ENCODE measurements at regions not wholly inside any gene's neighbourhood (a gene's known extent, or its start where the extent isn't known, plus 50 kb on each side); places are given as distances from the start of the nearest gene placed in this dataset.
"Not testable (repeated sequence)": the region's sequence is repeated elsewhere in the genome, so short reads cannot be mapped to it uniquely, and the experiment has no call there.

DNA sequence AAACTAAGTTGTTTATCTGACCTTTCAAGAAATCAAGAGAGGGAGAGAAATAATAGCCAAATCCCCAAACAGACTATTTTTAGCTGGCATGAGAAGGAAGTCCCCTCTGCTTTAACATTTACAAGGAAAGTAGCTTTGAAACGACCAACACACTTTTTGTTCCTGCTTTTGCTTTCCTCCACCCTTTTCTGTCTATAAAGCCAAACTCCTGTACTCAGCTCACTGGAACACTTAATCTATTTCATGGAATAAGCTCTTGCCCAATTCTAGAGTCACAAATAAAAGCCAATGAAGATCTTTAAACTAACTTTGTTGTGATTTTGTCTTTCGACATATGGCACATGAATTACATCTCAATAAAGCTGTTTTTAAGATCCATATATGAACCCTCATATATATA, 86.8 kb upstream of the CCDC71L start:
- DNase-seq (ENCODE audit: extremely low read depth in 1 of 2, low read depth in 1 of 2) = no peak

DNA sequence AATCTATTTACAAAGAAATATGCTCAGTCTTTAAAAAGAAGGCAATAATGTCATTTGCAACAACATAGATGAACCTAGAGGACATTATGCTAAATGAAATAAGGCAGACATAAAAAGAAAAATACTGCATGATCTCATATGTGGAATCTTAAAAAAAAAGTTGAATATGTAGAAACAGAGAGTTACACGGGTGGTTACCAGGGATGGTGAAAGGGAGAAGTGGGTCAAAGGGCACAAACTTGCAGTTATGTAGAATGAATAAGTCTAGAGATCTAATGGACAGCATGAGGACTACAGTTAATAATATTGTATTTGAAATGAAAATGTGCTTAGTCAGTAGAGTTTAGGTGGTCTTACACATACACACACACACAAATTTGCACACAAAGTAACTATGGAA, 88.2 kb upstream of the CCDC71L start:
- DNase-seq (ENCODE audit: extremely low read depth in 1 of 2, low read depth in 1 of 2) = no peak

DNA sequence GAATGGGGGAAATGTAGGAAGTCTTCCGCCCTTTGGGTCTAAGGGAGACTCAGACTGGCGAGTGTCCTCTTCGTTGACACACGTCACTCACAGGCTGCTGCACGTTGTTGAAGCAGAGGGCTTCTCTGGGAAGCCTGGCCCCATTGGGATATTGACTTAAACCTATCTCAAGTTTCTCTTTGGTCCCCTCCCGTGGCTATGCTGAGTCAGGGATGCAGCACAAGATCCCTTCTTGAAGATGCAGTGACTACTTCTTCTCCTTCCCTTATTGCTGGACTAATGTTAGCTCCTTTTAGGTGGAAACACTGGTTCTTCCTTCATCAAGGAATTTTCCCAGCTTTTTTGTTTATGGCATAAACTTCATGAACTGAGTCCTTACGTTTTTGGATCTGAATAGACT, 89.8 kb upstream of the CCDC71L start:
- no peak for DNase-seq (ENCODE audit: extremely low read depth in 1 of 2, low read depth in 1 of 2)

DNA sequence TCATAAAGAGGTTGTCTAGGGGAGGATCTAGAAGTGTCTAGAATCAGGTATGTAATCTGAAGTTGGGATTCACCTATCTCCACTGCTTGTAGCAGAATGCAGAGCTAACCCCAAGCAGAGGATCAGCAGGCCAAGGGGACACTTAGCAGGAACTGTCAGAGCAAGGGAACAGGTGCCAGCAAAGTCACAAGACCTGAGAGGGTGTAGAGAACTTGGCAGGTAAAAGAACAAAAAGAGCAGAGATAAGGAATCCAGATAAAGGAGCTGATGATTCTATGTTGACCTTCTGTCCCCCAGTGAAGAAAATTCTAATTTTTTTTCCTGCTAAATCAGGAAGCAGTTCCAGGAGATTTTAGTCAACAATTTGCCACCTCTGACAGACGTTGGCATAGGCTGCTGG, 91.4 kb upstream of the CCDC71L start:
- no peak for DNase-seq (ENCODE audit: extremely low read depth in 1 of 2, low read depth in 1 of 2)

DNA sequence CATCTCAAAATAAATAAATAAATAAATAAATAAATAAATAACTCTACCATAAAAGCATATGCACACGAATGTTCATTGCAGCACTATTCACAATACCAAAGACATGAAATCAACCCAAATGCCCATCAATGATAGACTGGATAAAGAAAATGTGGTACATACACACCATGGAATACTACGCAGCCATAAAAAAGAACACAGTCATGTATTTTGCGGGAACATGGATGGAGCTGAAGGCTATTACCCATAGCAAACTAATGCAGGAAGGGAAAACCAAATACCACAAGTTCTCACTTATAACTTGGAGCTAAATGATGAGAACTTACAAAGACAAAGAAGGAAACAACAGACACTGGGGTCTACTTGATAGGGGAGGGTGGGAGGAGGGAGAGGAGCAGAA, 94.1 kb upstream of the CCDC71L start:
- DNase-seq (ENCODE audit: extremely low read depth in 1 of 2, low read depth in 1 of 2) = not testable (repeated sequence)

DNA sequence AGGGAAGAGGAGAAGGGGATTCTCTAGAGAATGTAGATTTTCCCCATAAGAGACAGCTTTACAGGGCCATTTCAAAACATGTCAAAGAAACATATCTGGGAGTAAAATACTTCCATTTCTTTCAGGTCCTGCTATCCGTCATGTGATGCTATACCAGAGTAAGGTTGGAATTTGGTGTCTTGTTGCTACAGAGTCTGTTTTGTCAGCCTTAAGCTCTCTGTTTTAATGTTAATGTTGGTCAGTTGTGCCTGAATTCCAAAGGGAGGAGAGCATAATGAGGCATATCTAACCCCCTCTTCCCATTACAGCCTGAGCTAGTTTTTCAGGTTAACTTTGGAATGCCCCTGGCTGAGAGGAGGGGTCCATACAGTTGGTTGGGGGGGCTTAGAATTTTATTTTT, 94.7 kb upstream of the CCDC71L start:
- no peak for DNase-seq (ENCODE audit: extremely low read depth in 1 of 2, low read depth in 1 of 2)

DNA sequence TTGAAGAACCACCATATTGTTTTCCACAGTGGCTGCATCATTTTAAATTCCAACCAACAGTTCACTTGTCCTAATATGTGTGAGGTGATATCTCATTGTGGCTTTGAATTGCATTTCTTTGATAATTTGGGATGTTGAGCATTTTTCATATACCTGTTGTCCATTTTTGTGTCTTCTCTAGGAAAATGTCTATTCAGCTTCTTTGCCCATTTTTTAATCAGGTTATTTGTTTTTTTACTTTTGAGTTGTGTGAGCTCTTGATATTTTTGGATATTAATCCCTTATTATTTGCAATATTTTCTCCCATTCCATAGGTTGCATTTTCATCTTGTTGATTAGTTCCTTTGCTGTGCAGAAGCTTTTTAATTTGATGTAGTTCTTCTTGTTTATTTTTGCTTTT, 95.1 kb upstream of the CCDC71L start:
- DNase-seq (ENCODE audit: extremely low read depth in 1 of 2, low read depth in 1 of 2) = no peak

GRCh38 chr7:106756884-106757283, 95.9 kb upstream of the CCDC71L start:
- DNase-seq (ENCODE audit: extremely low read depth in 1 of 2, low read depth in 1 of 2) = no peak

DNA sequence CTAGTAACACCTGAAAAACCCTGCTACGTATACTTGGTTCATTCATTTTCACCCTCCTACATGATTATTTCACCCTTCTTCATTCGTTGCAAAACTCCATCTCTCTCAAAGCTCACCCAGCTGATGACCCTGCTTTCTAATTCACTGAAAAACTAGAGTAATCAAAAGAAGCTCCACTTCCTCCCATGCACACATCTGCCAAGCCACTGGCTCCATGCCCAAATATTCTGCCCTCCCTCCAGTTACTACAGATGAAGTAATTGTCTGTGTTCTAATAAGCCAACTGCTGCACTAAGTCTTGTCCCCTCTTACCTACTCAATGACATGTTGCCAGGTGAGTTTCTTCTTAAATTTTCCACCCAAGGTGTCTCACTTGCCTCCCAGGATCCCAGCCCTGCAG, 96.9 kb upstream of the CCDC71L start:
- no peak for DNase-seq (ENCODE audit: extremely low read depth in 1 of 2, low read depth in 1 of 2)

- not testable (repeated sequence) for DNase-seq (ENCODE audit: extremely low read depth in 1 of 2, low read depth in 1 of 2)
These were observed 101.9 kb upstream of the CCDC71L start for GRCh38 chr7:106762845-106763244.

DNA sequence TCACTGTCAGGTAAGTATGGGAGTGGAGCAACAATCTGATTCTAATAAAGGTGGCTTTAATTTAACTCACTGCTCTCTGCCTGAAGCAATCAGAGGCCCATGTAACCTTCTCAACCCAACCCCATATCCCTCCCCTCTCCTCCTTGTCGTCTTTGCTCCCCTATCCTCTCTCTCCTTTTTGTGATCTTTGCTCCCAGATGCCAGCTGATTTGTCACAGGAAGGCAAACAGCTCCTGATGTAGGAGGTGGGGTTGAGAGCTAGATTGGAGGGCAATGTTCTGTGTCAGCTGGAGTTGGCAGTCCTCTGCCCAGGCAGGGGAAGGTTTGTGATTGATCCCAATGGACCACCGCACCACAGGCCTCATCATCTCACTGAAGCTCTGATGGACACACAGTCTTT, 101.4 kb upstream of the PIK3CG start:
- DNase-seq (ENCODE audit: extremely low read depth in 1 of 2, low read depth in 1 of 2) = no peak

DNA sequence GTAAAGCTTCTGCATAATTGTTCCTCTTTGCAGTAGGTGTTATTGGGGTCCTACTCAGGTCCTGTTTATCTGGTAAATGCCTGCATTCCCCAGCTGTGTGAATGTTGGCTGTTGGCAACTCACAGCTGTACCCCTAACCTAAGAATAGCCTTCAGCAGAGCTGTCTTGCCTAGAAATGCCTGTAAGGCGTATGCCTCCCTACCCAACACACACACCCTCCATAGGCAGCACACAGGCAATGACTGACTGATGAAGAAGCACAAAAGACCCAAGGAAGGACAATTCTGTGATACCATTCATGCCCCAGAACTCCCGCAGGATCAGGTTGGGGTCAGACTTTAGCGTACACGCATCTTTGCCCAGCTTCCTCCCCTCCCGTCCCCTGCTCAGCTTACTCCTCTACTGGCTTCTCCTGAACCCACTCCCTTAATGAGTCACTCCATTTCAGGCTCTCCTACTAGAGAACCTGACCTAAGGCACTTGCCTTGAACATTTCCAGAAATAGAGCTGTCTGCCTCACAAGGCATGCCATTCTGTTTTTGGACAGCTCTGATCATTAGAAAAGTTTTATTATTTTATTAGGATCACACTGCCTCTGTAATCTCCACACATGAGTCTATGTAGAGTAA, 99.2 kb upstream of the PIK3CG start:
- DNase-seq (ENCODE audit: extremely low read depth in 1 of 2, low read depth in 1 of 2) = no peak

GRCh38 chr7:106766551-106766950, 98.5 kb upstream of the PIK3CG start:
- no peak for DNase-seq (ENCODE audit: extremely low read depth in 1 of 2, low read depth in 1 of 2)

- DNase-seq (ENCODE audit: extremely low read depth in 1 of 2, low read depth in 1 of 2) = no peak
These were observed 98.0 kb upstream of the PIK3CG start for GRCh38 chr7:106767078-106767477.

- no peak for DNase-seq (ENCODE audit: extremely low read depth in 1 of 2, low read depth in 1 of 2)
These were observed 97.4 kb upstream of the PIK3CG start for GRCh38 chr7:106767498-106768323.

DNA sequence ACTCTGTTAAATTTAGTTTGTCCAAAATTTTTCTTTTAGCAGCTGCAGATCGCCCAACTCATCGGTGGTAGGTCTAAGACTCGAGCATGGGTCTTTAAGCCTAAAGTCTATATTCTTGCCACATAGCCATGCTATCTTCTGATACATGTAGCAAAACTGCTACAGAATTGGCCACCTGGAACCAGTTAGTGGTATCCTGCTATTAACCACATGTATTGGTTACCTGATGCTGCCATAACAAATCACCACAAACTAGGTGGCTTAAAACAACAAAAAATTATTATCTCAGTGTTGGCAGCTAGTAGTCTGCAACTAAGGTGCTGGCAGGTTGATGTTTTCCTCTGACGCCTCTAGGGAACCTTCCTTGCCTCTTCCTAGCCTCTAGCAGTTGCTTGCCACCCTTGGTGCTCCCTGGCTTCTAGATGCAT, 96.7 kb upstream of the PIK3CG start:
- no peak for DNase-seq (ENCODE audit: extremely low read depth in 1 of 2, low read depth in 1 of 2)

DNA sequence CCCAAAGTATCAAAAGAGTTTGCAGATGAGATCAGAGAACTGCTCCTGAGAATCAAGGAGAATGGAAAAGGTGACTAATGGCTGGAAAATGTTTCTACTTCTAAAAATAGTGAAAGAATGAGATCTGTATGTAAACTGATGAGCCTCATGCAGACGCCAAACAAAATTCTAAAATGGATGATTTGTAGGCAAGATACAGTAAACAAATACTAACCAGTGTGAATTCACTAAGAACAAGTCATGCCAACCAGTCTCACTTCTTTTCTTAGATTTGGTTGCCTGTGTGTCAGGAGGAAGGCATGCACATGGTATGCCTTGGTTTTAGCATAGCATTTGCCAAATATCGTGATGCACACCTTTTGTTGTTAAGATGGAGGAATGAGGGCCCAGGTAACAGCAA, 94.9 kb upstream of the PIK3CG start:
- no peak for DNase-seq (ENCODE audit: extremely low read depth in 1 of 2, low read depth in 1 of 2)

GRCh38 chr7:106772655-106773108, 92.4 kb upstream of the PIK3CG start:
- DNase-seq (ENCODE audit: extremely low read depth in 1 of 2, low read depth in 1 of 2) = no peak

- DNase-seq (ENCODE audit: extremely low read depth in 1 of 2, low read depth in 1 of 2) = no peak
These were observed 91.9 kb upstream of the PIK3CG start for GRCh38 chr7:106773228-106773627.

- no peak for DNase-seq (ENCODE audit: extremely low read depth in 1 of 2, low read depth in 1 of 2)
These were observed 91.4 kb upstream of the PIK3CG start for GRCh38 chr7:106773721-106774120.

DNA sequence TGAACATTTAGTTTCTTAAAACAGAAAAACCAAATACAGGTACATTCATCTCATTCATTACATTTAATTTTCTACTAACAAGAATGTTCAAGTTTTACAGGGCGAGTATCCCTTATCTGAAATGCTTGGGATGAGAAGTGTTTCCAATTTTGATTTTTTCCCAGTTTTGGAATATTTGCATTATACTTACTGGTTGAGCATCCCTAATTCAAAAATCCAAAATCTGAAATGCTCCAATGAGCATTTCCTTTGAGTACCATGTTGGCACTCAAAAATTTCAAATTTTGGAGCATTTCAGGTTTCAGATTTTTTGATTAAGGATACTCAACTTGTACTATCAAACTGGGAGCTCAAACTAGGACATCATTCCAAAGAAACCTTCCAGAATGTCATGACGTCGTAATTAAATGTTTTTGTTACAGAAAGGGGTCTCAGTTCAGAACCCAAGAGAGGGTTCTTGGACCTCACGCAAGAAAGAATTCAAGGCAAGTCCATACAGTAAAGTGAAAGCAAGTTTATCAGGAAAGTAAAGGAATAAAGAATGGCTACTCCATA, 90.8 kb upstream of the PIK3CG start:
- DNase-seq (ENCODE audit: extremely low read depth in 1 of 2, low read depth in 1 of 2) = no peak

Measured in stimulated activated CD8-positive, alpha-beta memory T cell treated with anti-CD3 and anti-CD28 coated beads, Interleukin-7, amount 100 ng/mL, for 48 hours (primary cell).